Body of pancreas (tissue), 4 donors: ENCODE measurements at regions not wholly inside any gene's neighbourhood (a gene's known extent, or its start where the extent isn't known, plus 50 kb on each side); places are given as distances from the start of the nearest gene placed in this dataset.

ENCODE experiments used
- ATAC-seq: fragments of 150-250 bp; one replicate; pipeline ENCODE4 v1.9.1; 2016
- DNase-seq, 4 donors: peaks; one replicate each; pipeline ENCODE4 v3.0.0-alpha.2; 2019
- H3K27ac ChIP-seq, 4 donors: fragments of 200-600 bp; sonication (generic); 1 replicate in 3 of 4; 2 replicates in 1 of 4; pipeline versions ENCODE4 v1.5.1 to v1.6.1; 2016 to 2019; ENCODE audit warnings: mild to moderate bottlenecking in 1 of 4, mixed read lengths in 1 of 4, moderate library complexity in 1 of 4
- H3K27me3 ChIP-seq, 2 donors: fragments of 200-600 bp; sonication (generic); one replicate each; pipeline ENCODE4 v1.6.0; 2016; ENCODE audit warnings: mild to moderate bottlenecking in 1 of 2
- H3K36me3 ChIP-seq, 2 donors: fragments of 200-600 bp; sonication (generic); replicated peaks in 1 of 2; 2 replicates each; pipeline ENCODE4 v1.5.1; 2016; ENCODE audit warnings: low read depth in 2 of 2; ENCODE audit not compliant: insufficient read depth in 1 of 2
- H3K4me1 ChIP-seq: fragments of 200-600 bp; sonication (generic); one replicate; pipeline ENCODE4 v1.6.0; 2016
- H3K4me3 ChIP-seq, 2 donors: fragments of 200-600 bp; sonication (generic); 1 replicate in 1 of 2; 2 replicates in 1 of 2; pipeline ENCODE4 v1.5.1; 2016 to 2019
- H3K9me3 ChIP-seq, 3 donors: fragments of 200-600 bp; sonication (generic); 1 replicate in 2 of 3; 2 replicates in 1 of 3; pipeline ENCODE4 v1.5.1; 2016
- POLR2A ChIP-seq, 3 donors: fragments of 450-650 bp; IDR thresholded peaks; one replicate each; pipeline ENCODE4 v1.6.1; 2016; ENCODE audit warnings: antibody characterized with exemption in 3 of 3, mild to moderate bottlenecking in 2 of 3
- WGBS, 2 donors: methylation state at CpG; one replicate each; pipeline ENCODE4 v1.1.5; 2017; 5-methylcytosine and 5-hydroxymethylcytosine counted together
- intact Hi-C: fragments of 100-400 bp; cut with DNase I; formaldehyde crosslinking; loops from one replicate; pipeline ENCODE4 v1.15.1; 2023
- TF ChIP-seq, protein P1 (sequence below), 7 experiments: fragments of 450-650 bp in 4 of 7; fragments of 200-600 bp in 3 of 7; sonication (generic) in 3 of 7; IDR thresholded peaks; one replicate each; pipeline ENCODE4 v1.5.1; 2016 to 2019; ENCODE audit warnings: antibody characterized with exemption in 7 of 7

DNA sequence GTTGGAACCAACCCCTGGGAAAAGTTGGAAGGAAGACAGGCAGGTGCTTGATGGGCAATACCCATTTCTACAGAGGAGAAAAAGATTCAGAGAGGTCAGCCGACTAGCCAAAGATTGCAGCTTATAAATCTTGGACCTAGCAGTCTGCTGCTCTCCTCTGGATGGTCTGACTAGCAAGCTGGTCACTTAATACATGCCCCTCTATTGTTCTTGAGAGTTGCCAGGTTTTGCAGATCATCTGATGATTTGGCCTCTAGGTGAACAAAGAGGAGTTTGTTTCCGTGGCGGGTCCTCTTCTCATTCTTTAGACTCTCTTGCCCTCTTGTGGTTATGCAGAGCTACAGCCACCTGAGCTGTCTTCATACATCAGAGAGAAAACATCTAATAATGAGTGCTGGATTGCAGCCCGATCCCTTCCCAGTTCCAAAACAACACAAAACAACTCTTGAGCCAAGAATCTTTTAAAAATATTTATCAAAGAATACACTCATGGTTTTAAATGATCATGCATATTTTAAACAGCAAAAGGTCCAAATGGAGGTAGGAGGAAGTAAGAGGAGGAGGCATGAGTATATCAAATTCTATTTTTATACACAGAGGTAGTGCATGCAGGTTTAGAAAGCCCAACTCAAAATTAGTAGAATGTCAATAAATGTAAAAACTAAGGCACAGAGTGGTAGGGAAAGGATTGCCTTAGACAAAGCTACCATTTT is 115.7 kb downstream of the SLC30A10 start:
- H3K27me3 ChIP-seq = no peaks in the 10 kb centered on the region
- H3K9me3 ChIP-seq = no peaks in the 10 kb centered on the region
- intact Hi-C loops = no loop called here
- peak; percentile 29 to 62 (median 53) for DNase-seq
- ATAC-seq = peak; percentile 87
- H3K4me3 ChIP-seq = no peak overlapping the region
- no peak for TF ChIP-seq POLR2A (IDR thresholded peaks at IDR 0.05)
- TF ChIP-seq, protein P1, sequence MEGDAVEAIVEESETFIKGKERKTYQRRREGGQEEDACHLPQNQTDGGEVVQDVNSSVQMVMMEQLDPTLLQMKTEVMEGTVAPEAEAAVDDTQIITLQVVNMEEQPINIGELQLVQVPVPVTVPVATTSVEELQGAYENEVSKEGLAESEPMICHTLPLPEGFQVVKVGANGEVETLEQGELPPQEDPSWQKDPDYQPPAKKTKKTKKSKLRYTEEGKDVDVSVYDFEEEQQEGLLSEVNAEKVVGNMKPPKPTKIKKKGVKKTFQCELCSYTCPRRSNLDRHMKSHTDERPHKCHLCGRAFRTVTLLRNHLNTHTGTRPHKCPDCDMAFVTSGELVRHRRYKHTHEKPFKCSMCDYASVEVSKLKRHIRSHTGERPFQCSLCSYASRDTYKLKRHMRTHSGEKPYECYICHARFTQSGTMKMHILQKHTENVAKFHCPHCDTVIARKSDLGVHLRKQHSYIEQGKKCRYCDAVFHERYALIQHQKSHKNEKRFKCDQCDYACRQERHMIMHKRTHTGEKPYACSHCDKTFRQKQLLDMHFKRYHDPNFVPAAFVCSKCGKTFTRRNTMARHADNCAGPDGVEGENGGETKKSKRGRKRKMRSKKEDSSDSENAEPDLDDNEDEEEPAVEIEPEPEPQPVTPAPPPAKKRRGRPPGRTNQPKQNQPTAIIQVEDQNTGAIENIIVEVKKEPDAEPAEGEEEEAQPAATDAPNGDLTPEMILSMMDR (IDR thresholded peaks at IDR 0.05) = peak; percentile 52 to 85 (median 74)
- H3K36me3 ChIP-seq = no peaks in the 10 kb centered on the region
- H3K4me1 ChIP-seq = no peaks in the 10 kb centered on the region
- WGBS, 2 donors = 5 to 11% methylated on average over 4 of the region's 4 CpGs
- H3K27ac ChIP-seq = no peak overlapping the region

DNA sequence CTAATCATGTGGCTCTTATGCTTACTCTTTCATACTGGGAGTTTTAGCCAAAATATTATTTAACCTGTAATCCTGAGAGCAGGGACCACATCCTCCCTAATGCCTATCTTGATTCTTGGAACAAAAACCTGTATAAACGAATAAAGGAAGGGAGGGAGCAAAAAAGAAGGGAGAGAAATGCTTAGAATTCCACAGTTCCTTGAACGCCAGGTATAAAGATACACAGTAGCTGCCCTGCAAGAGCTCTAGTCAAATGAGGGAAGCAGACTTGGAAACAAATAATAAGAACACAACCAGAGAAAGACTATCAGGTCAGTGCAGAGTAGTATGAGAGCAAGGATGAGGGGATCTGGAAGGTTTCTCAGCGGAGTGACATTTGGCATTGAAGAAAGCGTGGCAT is 116.3 kb downstream of the SLC30A10 start:
- no peak for TF ChIP-seq POLR2A (IDR thresholded peaks at IDR 0.05)
- TF ChIP-seq, protein P1 (IDR thresholded peaks at IDR 0.05) = no peak
- no peaks in the 10 kb centered on the region for H3K36me3 ChIP-seq
- ATAC-seq (no peak), DNase-seq (no peak)
- intact Hi-C loops = no loop called here
- H3K27me3 ChIP-seq = no peaks in the 10 kb centered on the region
- WGBS, 2 donors = 10 to 16% methylated on average over 4 of the region's 4 CpGs
- no peaks in the 10 kb centered on the region for H3K9me3 ChIP-seq
- no peaks in the 10 kb centered on the region for H3K4me1 ChIP-seq
- no peak overlapping the region for H3K4me3 ChIP-seq
- no peak overlapping the region for H3K27ac ChIP-seq

DNA sequence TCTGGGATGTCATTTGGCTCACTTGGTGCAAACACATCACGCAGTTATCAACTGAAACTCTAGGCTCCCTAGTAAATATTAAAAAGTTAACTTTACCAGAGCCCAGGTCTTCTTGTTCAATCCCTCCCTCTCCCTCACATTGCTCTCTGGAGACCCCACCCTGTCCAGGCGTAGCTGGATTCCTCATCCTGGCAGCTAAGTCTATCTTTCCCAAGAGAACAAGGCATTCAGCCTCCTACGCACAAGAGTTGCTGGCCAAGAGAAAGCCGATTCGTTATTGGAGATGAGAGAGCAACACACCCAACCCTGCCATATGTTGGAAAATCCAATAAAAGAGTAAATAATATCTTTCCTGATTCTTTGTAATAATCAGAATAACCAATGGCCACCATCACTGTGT is 117.9 kb downstream of the SLC30A10 start:
- Histone ChIP-seq H3K27ac (no peak overlapping the region), H3K9me3 (no peaks in the 10 kb centered on the region), H3K36me3 (no peaks in the 10 kb centered on the region), H3K27me3 (no peaks in the 10 kb centered on the region), H3K4me1 (no peaks in the 10 kb centered on the region), H3K4me3 (no peak overlapping the region)
- DNase-seq (no peak), ATAC-seq (no peak)
- WGBS, 2 donors = 65% methylated on average over 5 of the region's 5 CpGs
- TF ChIP-seq POLR2A (IDR thresholded peaks at IDR 0.05) = no peak
- TF ChIP-seq, protein P1 (IDR thresholded peaks at IDR 0.05) = no peak
- intact Hi-C loops = no loop called here

DNA sequence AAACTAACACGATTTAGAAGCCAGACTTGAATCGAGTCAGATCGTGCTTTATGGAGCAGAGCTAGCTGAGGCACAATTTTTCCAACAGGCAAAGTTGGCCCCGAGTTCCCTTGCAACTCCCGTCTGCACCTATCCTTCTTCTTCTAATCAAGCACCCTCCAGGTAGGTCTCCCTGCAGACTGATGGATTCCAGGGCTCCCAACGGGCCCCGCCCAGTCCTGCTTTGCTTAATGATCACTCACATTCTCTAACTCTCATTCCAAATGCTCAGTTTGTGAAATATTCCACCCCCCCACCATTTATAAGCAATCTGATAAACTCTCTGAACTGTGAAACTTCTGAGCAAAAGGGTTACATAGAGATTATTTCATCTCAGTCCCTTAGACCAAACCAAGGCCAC is 119.6 kb downstream of the SLC30A10 start:
- H3K9me3 ChIP-seq = no peaks in the 10 kb centered on the region
- H3K4me3 ChIP-seq = no peak overlapping the region
- H3K27ac ChIP-seq = no peak overlapping the region
- no peaks in the 10 kb centered on the region for H3K27me3 ChIP-seq
- H3K36me3 ChIP-seq = no peaks in the 10 kb centered on the region
- DNase-seq (no peak), ATAC-seq (no peak)
- no peaks in the 10 kb centered on the region for H3K4me1 ChIP-seq
- intact Hi-C loops = no loop called here
- TF ChIP-seq, protein P1 (IDR thresholded peaks at IDR 0.05) = no peak
- 59% methylated on average over 7 of the region's 7 CpGs for WGBS, 2 donors

DNA sequence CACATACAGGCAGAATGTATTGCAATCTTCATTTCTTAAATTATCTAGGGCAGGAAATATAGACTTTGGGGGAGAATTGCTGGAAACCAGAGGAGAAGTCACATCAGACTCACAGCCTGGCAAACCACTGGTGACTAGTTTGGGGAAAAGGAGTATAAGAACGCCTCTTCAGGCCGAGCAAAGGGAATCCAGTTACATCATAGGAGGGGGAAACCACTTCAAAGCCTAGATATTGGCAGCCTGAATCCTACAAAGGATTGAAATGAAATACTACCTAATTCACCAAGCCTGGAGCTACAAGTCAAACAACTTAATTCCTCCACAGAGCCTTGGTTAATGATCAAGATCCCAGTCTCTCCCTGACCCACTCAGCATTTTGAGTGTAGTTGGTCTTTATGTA is 121.7 kb downstream of the SLC30A10 start:
- TF ChIP-seq, protein P1 (IDR thresholded peaks at IDR 0.05) = no peak
- no peak for TF ChIP-seq POLR2A (IDR thresholded peaks at IDR 0.05)
- WGBS, 2 donors = 72 to 82% methylated on average over 2 of the region's 2 CpGs
- ATAC-seq (no peak), DNase-seq (no peak)
- H3K27ac ChIP-seq = no peak overlapping the region
- H3K27me3 ChIP-seq = no peaks in the 10 kb centered on the region
- H3K9me3 ChIP-seq = no peaks in the 10 kb centered on the region
- intact Hi-C loops = no loop called here
- no peaks in the 10 kb centered on the region for H3K36me3 ChIP-seq
- H3K4me3 ChIP-seq = no peak overlapping the region
- H3K4me1 ChIP-seq = no peaks in the 10 kb centered on the region
